ENCODE measurements at regions not wholly inside any gene's neighbourhood (a gene's known extent, or its start where the extent isn't known, plus 50 kb on each side); places are given as distances from the start of the nearest gene placed in this dataset.
A peak's percentile ranks its signal among the peaks of the same experiment; 100 is the strongest.

- no peak for TF ChIP-seq CTCF (conservative IDR thresholded peaks at IDR 0.05; ENCODE audit: low read length)
- DNase-seq (ENCODE audit: low read depth): no peak
- no peak overlapping the region for H3K4me3 ChIP-seq (ENCODE audit: low read length)
Observed at GRCh38 chr3:115415246-115415996, 207.9 kb upstream of the GAP43 start.

- no peak for DNase-seq (ENCODE audit: low read depth)
- no peak overlapping the region for H3K4me3 ChIP-seq (ENCODE audit: low read length)
- no peak for TF ChIP-seq CTCF (conservative IDR thresholded peaks at IDR 0.05; ENCODE audit: low read length)
Observed at GRCh38 chr3:115418583-115418982, 204.7 kb upstream of the GAP43 start.

- TF ChIP-seq CTCF (conservative IDR thresholded peaks at IDR 0.05; ENCODE audit: low read length): no peak
- DNase-seq (ENCODE audit: low read depth): no peak
- H3K4me3 ChIP-seq (ENCODE audit: low read length): no peak overlapping the region
Observed at GRCh38 chr3:115420086-115420485, 203.2 kb upstream of the GAP43 start.

GRCh38 chr3:115423170-115423569 lies 200.1 kb upstream of the GAP43 start:
- TF ChIP-seq CTCF (conservative IDR thresholded peaks at IDR 0.05; ENCODE audit: low read length): no peak
- DNase-seq (ENCODE audit: low read depth): peak; percentile 13
- H3K4me3 ChIP-seq (ENCODE audit: low read length): no peak overlapping the region

- TF ChIP-seq CTCF (conservative IDR thresholded peaks at IDR 0.05; ENCODE audit: low read length): no peak
- no peak overlapping the region for H3K4me3 ChIP-seq (ENCODE audit: low read length)
- no peak for DNase-seq (ENCODE audit: low read depth)
Observed at GRCh38 chr3:115428841-115429240, 194.5 kb upstream of the GAP43 start.

- TF ChIP-seq CTCF (conservative IDR thresholded peaks at IDR 0.05; ENCODE audit: low read length): peak; percentile 65
- peak; percentile 96 for DNase-seq (ENCODE audit: low read depth)
- no peak overlapping the region for H3K4me3 ChIP-seq (ENCODE audit: low read length)
Observed at GRCh38 chr3:115436767-115437301, 186.5 kb upstream of the GAP43 start.

GRCh38 chr3:115438799-115439198 lies 184.5 kb upstream of the GAP43 start:
- DNase-seq (ENCODE audit: low read depth): no peak
- no peak overlapping the region for H3K4me3 ChIP-seq (ENCODE audit: low read length)
- TF ChIP-seq CTCF (conservative IDR thresholded peaks at IDR 0.05; ENCODE audit: low read length): no peak

Data from AG10803 (cell line).